Liver (tissue), 8 donors: ENCODE measurements at regions not wholly inside any gene's neighbourhood (a gene's known extent, or its start where the extent isn't known, plus 50 kb on each side); places are given as distances from the start of the nearest gene placed in this dataset.

Experiments used
- DNase-seq: peaks from one replicate; pipeline ENCODE4 v3.0.0-alpha.2; 2017; ENCODE audit warnings: low spot score
- H3K27ac ChIP-seq, 2 donors: one replicate each; pipeline ENCODE4 v1.7.0; 2013; ENCODE audit warnings: inconsistent platforms in 2 of 2, low read length in 2 of 2, control low read depth in 1 of 2, low read depth in 1 of 2, mild to moderate bottlenecking in 1 of 2
- H3K27me3 ChIP-seq, 4 donors: one replicate each; pipeline versions ENCODE4 v1.6.1 to v1.7.0; 2013; ENCODE audit warnings: low read length in 3 of 4, inconsistent platforms in 1 of 4, mild to moderate bottlenecking in 1 of 4, moderate library complexity in 1 of 4; ENCODE audit not compliant: control insufficient read depth in 4 of 4, insufficient read depth in 4 of 4
- H3K36me3 ChIP-seq, 4 donors: one replicate each; pipeline versions ENCODE4 v1.6.1 to v1.7.0; 2013; ENCODE audit warnings: low read length in 3 of 4, mild to moderate bottlenecking in 3 of 4, low read depth in 1 of 4, moderate library complexity in 1 of 4; ENCODE audit not compliant: control insufficient read depth in 4 of 4, insufficient read depth in 3 of 4
- H3K4me1 ChIP-seq, 4 donors: one replicate each; pipeline versions ENCODE4 v1.6.1 to v1.7.0; 2013; ENCODE audit warnings: low read length in 3 of 4, mild to moderate bottlenecking in 3 of 4, moderate library complexity in 1 of 4; ENCODE audit not compliant: control insufficient read depth in 4 of 4, insufficient read depth in 4 of 4
- H3K4me3 ChIP-seq, 3 donors: one replicate each; pipeline versions ENCODE4 v1.6.1 to v1.7.0; 2013; ENCODE audit warnings: low read length in 3 of 3, control low read depth in 1 of 3, low read depth in 1 of 3, mild to moderate bottlenecking in 1 of 3
- H3K9ac ChIP-seq, 2 donors: one replicate each; pipeline ENCODE4 v1.7.0; 2013; ENCODE audit warnings: low read length in 2 of 2, mild to moderate bottlenecking in 2 of 2, moderate library complexity in 2 of 2, control low read depth in 1 of 2, low read depth in 1 of 2
- H3K9me3 ChIP-seq, 4 donors: one replicate each; pipeline versions ENCODE4 v1.6.1 to v1.7.0; 2013; ENCODE audit warnings: low read length in 3 of 4; ENCODE audit not compliant: control insufficient read depth in 4 of 4
- ATF3 ChIP-seq: IDR thresholded peaks from 2 replicates; pipeline ENCODE4 v1.6.1; 2016; ENCODE audit warnings: antibody characterized with exemption
- CTCF ChIP-seq: fragments of 150-350 bp; IDR thresholded peaks from 2 replicates; pipeline ENCODE4 v1.5.1; 2017; ENCODE audit warnings: improper control_type of control experiment, low read depth, low read length; ENCODE audit not compliant: missing input control
- EGR1 ChIP-seq, 2 donors: IDR thresholded peaks; 2 replicates each; pipeline ENCODE4 v1.6.1; 2016 to 2018; ENCODE audit warnings: antibody characterized with exemption in 2 of 2, low read depth in 2 of 2
- FOXA2 ChIP-seq: IDR thresholded peaks from 2 replicates; pipeline ENCODE4 v1.6.1; 2016; ENCODE audit warnings: antibody characterized with exemption
- GABPA ChIP-seq, 2 donors: IDR thresholded peaks in 1 of 2; conservative IDR thresholded peaks in 1 of 2; 2 replicates each; pipeline ENCODE4 v1.6.1; 2016; ENCODE audit warnings: antibody characterized with exemption in 2 of 2, mild to moderate bottlenecking in 1 of 2, moderate library complexity in 1 of 2
- HNF4A ChIP-seq, 2 donors: conservative IDR thresholded peaks; 2 replicates each; pipeline ENCODE4 v1.6.1; 2016; ENCODE audit warnings: antibody characterized with exemption in 2 of 2, mild to moderate bottlenecking in 2 of 2
- HNF4G ChIP-seq: IDR thresholded peaks from 2 replicates; pipeline ENCODE4 v1.6.1; 2016; ENCODE audit warnings: antibody characterized with exemption
- JUND ChIP-seq, 2 donors: IDR thresholded peaks; 2 replicates each; pipeline ENCODE4 v1.6.1; 2016; ENCODE audit warnings: antibody characterized with exemption in 2 of 2
- MAX ChIP-seq: IDR thresholded peaks from 2 replicates; pipeline ENCODE4 v1.6.1; 2016; ENCODE audit warnings: antibody characterized with exemption
- NR2F2 ChIP-seq: IDR thresholded peaks from 2 replicates; pipeline ENCODE4 v1.6.1; 2016; ENCODE audit warnings: antibody characterized with exemption
- RAD21 ChIP-seq, 2 donors: IDR thresholded peaks; 2 replicates each; pipeline ENCODE4 v1.6.1; 2016; ENCODE audit warnings: antibody characterized with exemption in 2 of 2, mild to moderate bottlenecking in 2 of 2
- RXRA ChIP-seq, 2 donors: IDR thresholded peaks; 2 replicates each; pipeline ENCODE4 v1.6.1; 2017 to 2018; ENCODE audit warnings: antibody characterized with exemption in 2 of 2, mild to moderate bottlenecking in 1 of 2
- SP1 ChIP-seq: IDR thresholded peaks from 2 replicates; pipeline ENCODE4 v1.6.1; 2018; ENCODE audit warnings: antibody characterized with exemption, mild to moderate bottlenecking
- TAF1 ChIP-seq: conservative IDR thresholded peaks from 2 replicates; pipeline ENCODE4 v1.6.1; 2016; ENCODE audit warnings: antibody characterized with exemption, mild to moderate bottlenecking
- YY1 ChIP-seq: IDR thresholded peaks from 2 replicates; pipeline ENCODE4 v1.6.1; 2016; ENCODE audit warnings: antibody characterized with exemption, mild to moderate bottlenecking
- WGBS: extraction: QIAGEN DNeasy Blood & Tissue Kit; methylation state at CpG from one replicate; pipeline ENCODE4 v1.1.7; 2013; 5-methylcytosine and 5-hydroxymethylcytosine counted together
- donor health status: healthy.
- donor health status: healthy.
- donor health status: healthy.
- donor health status: healthy.
- donor health status: healthy.

DNA sequence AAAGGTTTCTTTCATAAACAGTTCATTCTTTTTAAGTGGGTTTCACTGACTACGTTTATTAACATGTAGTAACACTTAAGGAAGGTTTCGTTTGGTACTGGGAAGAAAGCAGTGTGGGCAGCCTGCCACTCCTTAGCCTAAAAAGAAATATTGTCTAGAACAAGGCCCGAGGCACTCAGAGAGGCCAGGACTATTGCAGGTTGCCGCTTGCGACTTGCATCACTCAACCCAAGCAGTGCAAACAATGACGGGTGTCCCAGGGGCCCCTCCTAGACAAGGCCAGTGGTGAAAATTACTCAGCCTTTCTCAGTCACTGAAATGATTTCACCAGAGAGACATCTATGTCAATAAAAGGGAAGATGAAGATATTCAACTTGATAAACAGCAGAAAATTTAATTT is 243.9 kb downstream of the SNX13 start (continued):
- TF ChIP-seq ATF3: no peak

GRCh38 chr7:17697128-17697881 is 243.0 kb downstream of the SNX13 start:
- Histone ChIP-seq H3K9ac (no peak overlapping the region), H3K36me3 (no peaks in the 10 kb centered on the region), H3K4me1 (no peaks in the 10 kb centered on the region), H3K9me3 (peaks cover 0 to 15% (median 5%) of the 10 kb centered on the region in 4 donors), H3K27ac (no peak overlapping the region), H3K4me3 (no peak overlapping the region), H3K27me3 (no peaks in the 10 kb centered on the region)
- DNase-seq: no peak
- TF ChIP-seq HNF4G (no peak), RAD21 (IDR thresholded peaks at IDR 0.05) (no peak), JUND (IDR thresholded peaks at IDR 0.05) (no peak), FOXA2 (no peak)
- 86% methylated on average over 4 of the region's 4 CpGs for WGBS

GRCh38 chr7:17699696-17700095 is 240.6 kb downstream of the SNX13 start:
- Histone ChIP-seq H3K36me3 (no peaks in the 10 kb centered on the region), H3K27ac (no peak overlapping the region), H3K9ac (no peak overlapping the region), H3K9me3 (peaks cover 0 to 15% (median 5%) of the 10 kb centered on the region in 4 donors), H3K4me3 (no peak overlapping the region), H3K4me1 (no peaks in the 10 kb centered on the region), H3K27me3 (peaks cover 0 to 2% (median 0%) of the 10 kb centered on the region in 4 donors)
- TF ChIP-seq YY1: no peak
- no peak for TF ChIP-seq SP1
- no peak for TF ChIP-seq TAF1
- TF ChIP-seq EGR1 (IDR thresholded peaks at IDR 0.05; ENCODE audit: low read depth in 2 of 2): no peak
- no peak for TF ChIP-seq NR2F2
- no peak for DNase-seq

- H3K9ac ChIP-seq: no peak overlapping the region
- DNase-seq: no peak
- no peak overlapping the region for H3K27ac ChIP-seq
- H3K36me3 ChIP-seq: no peaks in the 10 kb centered on the region
- peaks cover 0 to 2% (median 0%) of the 10 kb centered on the region in 4 donors for H3K27me3 ChIP-seq
- no peak overlapping the region for H3K4me3 ChIP-seq
- no peak for TF ChIP-seq HNF4A (conservative IDR thresholded peaks at IDR 0.05)
- TF ChIP-seq HNF4G: no peak
- no peak for TF ChIP-seq JUND (IDR thresholded peaks at IDR 0.05)
- TF ChIP-seq SP1: no peak
- peaks cover 0 to 15% (median 5%) of the 10 kb centered on the region in 4 donors for H3K9me3 ChIP-seq
- WGBS: 74% methylated on average over 3 of the region's 3 CpGs
- H3K4me1 ChIP-seq: no peaks in the 10 kb centered on the region
Observed at GRCh38 chr7:17700138-17700537, 240.2 kb downstream of the SNX13 start.

- WGBS: 44% methylated on average over 4 of the region's 4 CpGs
- TF ChIP-seq CTCF (no peak), TAF1 (no peak), HNF4A (conservative IDR thresholded peaks at IDR 0.05) (no peak), MAX (no peak), RAD21 (IDR thresholded peaks at IDR 0.05) (no peak), EGR1 (IDR thresholded peaks at IDR 0.05; ENCODE audit: low read depth in 2 of 2) (no peak), GABPA (IDR thresholded peaks at IDR 0.05 in 1 of 2, conservative IDR thresholded peaks at IDR 0.05 in 1 of 2) (no peak), SP1 (no peak), NR2F2 (no peak), ATF3 (no peak), HNF4G (no peak), RXRA (IDR thresholded peaks at IDR 0.05) (no peak), FOXA2 (no peak), YY1 (no peak)
Observed at GRCh38 chr7:17706275-17706674, 234.0 kb downstream of the SNX13 start.

More at GRCh38 chr7:17706275-17706674, 234.0 kb downstream of the SNX13 start:
- H3K36me3 ChIP-seq: no peaks in the 10 kb centered on the region
- no peak for DNase-seq
- H3K27me3 ChIP-seq: peaks cover 0 to 2% (median 0%) of the 10 kb centered on the region in 4 donors
- H3K4me3 ChIP-seq: no peak overlapping the region
- H3K4me1 ChIP-seq: peaks cover 0 to 10% (median 0%) of the 10 kb centered on the region in 4 donors
- no peak overlapping the region for H3K27ac ChIP-seq
- H3K9ac ChIP-seq: no peak overlapping the region
- no peaks in the 10 kb centered on the region for H3K9me3 ChIP-seq
